Aorta (tissue), 5 donors: ENCODE measurements at regions not wholly inside any gene's neighbourhood (a gene's known extent, or its start where the extent isn't known, plus 50 kb on each side); places are given as distances from the start of the nearest gene placed in this dataset.

ENCODE experiments used
- ATAC-seq: fragments of 200-7000 bp; cut with Tn5 transposase; one replicate; pipeline ENCODE4 v1.9.1; 2022; ENCODE audit warnings: moderate library complexity; ENCODE audit not compliant: low FRiP score
- DNase-seq, 2 donors: peaks; one replicate each; pipeline ENCODE4 v3.0.0-alpha.2; 2020
- H3K27ac ChIP-seq, 2 donors: one replicate each; pipeline ENCODE4 v1.5.1; 2013; ENCODE audit warnings: low read length in 2 of 2, mild to moderate bottlenecking in 2 of 2, moderate library complexity in 2 of 2, control low read depth in 1 of 2, inconsistent platforms in 1 of 2, low read depth in 1 of 2
- H3K27me3 ChIP-seq, 2 donors: one replicate each; pipeline ENCODE4 v1.6.1; 2013; ENCODE audit warnings: control low read depth in 1 of 2, low read length in 1 of 2, mild to moderate bottlenecking in 1 of 2, moderate library complexity in 1 of 2; ENCODE audit not compliant: insufficient read depth in 2 of 2, control insufficient read depth in 1 of 2
- H3K36me3 ChIP-seq, 2 donors: one replicate each; pipeline ENCODE4 v1.6.1; 2013; ENCODE audit warnings: control low read depth in 1 of 2, low read length in 1 of 2, mild to moderate bottlenecking in 1 of 2; ENCODE audit not compliant: insufficient read depth in 2 of 2, control insufficient read depth in 1 of 2
- H3K4me1 ChIP-seq, 2 donors: one replicate each; pipeline ENCODE4 v1.6.1; 2013; ENCODE audit warnings: low read length in 2 of 2, control low read depth in 1 of 2, mild to moderate bottlenecking in 1 of 2, moderate library complexity in 1 of 2; ENCODE audit not compliant: insufficient read depth in 2 of 2, control insufficient read depth in 1 of 2
- H3K4me3 ChIP-seq, 2 donors: one replicate each; pipeline ENCODE4 v1.5.1; 2013; ENCODE audit warnings: low read length in 2 of 2, control low read depth in 1 of 2, mild to moderate bottlenecking in 1 of 2
- H3K9me3 ChIP-seq: one replicate; pipeline ENCODE4 v1.6.1; 2013; ENCODE audit warnings: mild to moderate bottlenecking, low read length; ENCODE audit not compliant: control insufficient read depth
- WGBS, 2 donors: extraction: QIAGEN DNeasy Blood & Tissue Kit; methylation state at CpG; one replicate each; pipeline ENCODE4 v1.1.7; 2013; 5-methylcytosine and 5-hydroxymethylcytosine counted together
- intact Hi-C, 2 donors: fragments of 100-400 bp; cut with DNase I; formaldehyde crosslinking; loops; one replicate each; pipeline versions ENCODE4 v1.14.2 to v1.15.0; 2022
- donor health status: healthy with polysubstance abuse.
- donor health status: Bipolar disorder and iron deficiency.
- donor health status: DM: no; HTN: no; CAD: no.
- donor health status: DM: no; HTN: no; CAD: no.
- donor health status: DM: yes; HTN: yes; CAD: no.

GRCh38 chr18:75801178-75801577, 373.7 kb upstream of the SMIM21 start:
- intact Hi-C loops, result no loop called here
- Histone ChIP-seq H3K27me3 (peaks cover 0 to 2% of the 10 kb centered on the region in 2 donors), H3K27ac (no peak overlapping the region), H3K9me3 (peaks cover 2% of the 10 kb centered on the region), H3K4me3 (no peak overlapping the region), H3K4me1 (no peaks in the 10 kb centered on the region), H3K36me3 (no peaks in the 10 kb centered on the region)
- 90 to 92% methylated on average over 12 of the region's 12 CpGs for WGBS, 2 donors
- ATAC-seq (no peak), DNase-seq (no peak)

GRCh38 chr18:75800331-75800648, 372.8 kb upstream of the SMIM21 start:
- peaks cover 2% of the 10 kb centered on the region for H3K9me3 ChIP-seq
- no peak for DNase-seq
- ATAC-seq, result no peak
- 33 to 39% methylated on average over 6 of the region's 6 CpGs for WGBS, 2 donors
- intact Hi-C loops, result no loop called here
- no peak overlapping the region for H3K27ac ChIP-seq
- no peak overlapping the region for H3K4me3 ChIP-seq
- no peaks in the 10 kb centered on the region for H3K4me1 ChIP-seq
- peaks cover 0 to 2% of the 10 kb centered on the region in 2 donors for H3K27me3 ChIP-seq
- no peaks in the 10 kb centered on the region for H3K36me3 ChIP-seq

GRCh38 chr18:75799449-75800330, 372.2 kb upstream of the SMIM21 start:
- Histone ChIP-seq H3K4me1 (no peaks in the 10 kb centered on the region), H3K36me3 (no peaks in the 10 kb centered on the region), H3K27ac (no peak overlapping the region), H3K27me3 (peaks cover 0 to 2% of the 10 kb centered on the region in 2 donors), H3K9me3 (peaks cover 2% of the 10 kb centered on the region), H3K4me3 (no peak overlapping the region)
- no peak for ATAC-seq
- DNase-seq, result no peak
- 62 to 70% methylated on average over 10 of the region's 10 CpGs for WGBS, 2 donors
- intact Hi-C loops, result no loop called here

- 38 to 53% methylated on average over 1 of the region's 1 CpG for WGBS, 2 donors
- no peak overlapping the region for H3K27ac ChIP-seq
- peaks cover 2% of the 10 kb centered on the region for H3K9me3 ChIP-seq
- ATAC-seq, result no peak
- H3K27me3 ChIP-seq, result no peaks in the 10 kb centered on the region
- DNase-seq, result no peak
- no peaks in the 10 kb centered on the region for H3K4me1 ChIP-seq
- intact Hi-C loops, result no loop called here
- H3K36me3 ChIP-seq, result no peaks in the 10 kb centered on the region
- no peak overlapping the region for H3K4me3 ChIP-seq
Observed at GRCh38 chr18:75797046-75797445, 369.5 kb upstream of the SMIM21 start.

- DNase-seq (no peak), ATAC-seq (no peak)
- Histone ChIP-seq H3K4me1 (no peaks in the 10 kb centered on the region), H3K27me3 (no peaks in the 10 kb centered on the region), H3K27ac (no peak overlapping the region), H3K4me3 (no peak overlapping the region), H3K9me3 (no peaks in the 10 kb centered on the region), H3K36me3 (no peaks in the 10 kb centered on the region)
- 83 to 84% methylated on average over 2 of the region's 2 CpGs for WGBS, 2 donors
- intact Hi-C loops, result no loop called here
Observed at GRCh38 chr18:75790796-75791195, 363.3 kb upstream of the SMIM21 start.

GRCh38 chr18:75790111-75790510, 362.6 kb upstream of the SMIM21 start:
- no peaks in the 10 kb centered on the region for H3K27me3 ChIP-seq
- no peaks in the 10 kb centered on the region for H3K9me3 ChIP-seq
- 79 to 81% methylated on average over 2 of the region's 2 CpGs for WGBS, 2 donors
- DNase-seq (no peak), ATAC-seq (no peak)
- no peaks in the 10 kb centered on the region for H3K4me1 ChIP-seq
- no peak overlapping the region for H3K27ac ChIP-seq
- no peaks in the 10 kb centered on the region for H3K36me3 ChIP-seq
- intact Hi-C loops, result no loop called here
- H3K4me3 ChIP-seq, result no peak overlapping the region

- intact Hi-C loops, result no loop called here
- no peak overlapping the region for H3K27ac ChIP-seq
- ATAC-seq, result no peak
- no peaks in the 10 kb centered on the region for H3K9me3 ChIP-seq
- no peaks in the 10 kb centered on the region for H3K27me3 ChIP-seq
- DNase-seq, result no peak
- WGBS, 2 donors, result 65% methylated on average over 3 of the region's 3 CpGs
- no peak overlapping the region for H3K4me3 ChIP-seq
- H3K4me1 ChIP-seq, result no peaks in the 10 kb centered on the region
- H3K36me3 ChIP-seq, result no peaks in the 10 kb centered on the region
Observed at GRCh38 chr18:75785834-75786233, 358.3 kb upstream of the SMIM21 start.

- DNase-seq, result no peak
- H3K4me1 ChIP-seq, result no peaks in the 10 kb centered on the region
- intact Hi-C loops, result no loop called here
- H3K36me3 ChIP-seq, result no peaks in the 10 kb centered on the region
- no peaks in the 10 kb centered on the region for H3K27me3 ChIP-seq
- no peak overlapping the region for H3K4me3 ChIP-seq
- no peak for ATAC-seq
- WGBS, 2 donors, result 74 to 80% methylated on average over 2 of the region's 2 CpGs
- H3K27ac ChIP-seq, result no peak overlapping the region
- no peaks in the 10 kb centered on the region for H3K9me3 ChIP-seq
Observed at GRCh38 chr18:75785206-75785605, 357.7 kb upstream of the SMIM21 start.

GRCh38 chr18:75784390-75784789, 356.9 kb upstream of the SMIM21 start:
- no peaks in the 10 kb centered on the region for H3K4me1 ChIP-seq
- no peaks in the 10 kb centered on the region for H3K27me3 ChIP-seq
- ATAC-seq, result no peak
- WGBS, 2 donors, result 7 to 9% methylated on average over 14 of the region's 14 CpGs
- DNase-seq, result no peak
- no peak overlapping the region for H3K27ac ChIP-seq
- H3K4me3 ChIP-seq, result no peak overlapping the region
- peaks cover under 1% of the 10 kb centered on the region for H3K9me3 ChIP-seq
- intact Hi-C loops, result no loop called here
- no peaks in the 10 kb centered on the region for H3K36me3 ChIP-seq
